GM18505 (cell line): ENCODE measurements at regions not wholly inside any gene's neighbourhood (a gene's known extent, or its start where the extent isn't known, plus 50 kb on each side); places are given as distances from the start of the nearest gene placed in this dataset.
"Not testable (repeated sequence)": the region's sequence is repeated elsewhere in the genome, so short reads cannot be mapped to it uniquely, and the experiment has no call there.

Experiments
- ATAC-seq: cut with Tn5 transposase; IDR thresholded peaks from one replicate; pipeline ENCODE4 v1.9.1; 2021; ENCODE audit not compliant: unreplicated experiment
- POLR2A ChIP-seq: IDR thresholded peaks from 4 replicates; pipeline ENCODE4 v1.6.1; 2011; ENCODE audit warnings: borderline replicate concordance; ENCODE audit not compliant: insufficient read depth, insufficient read length; ENCODE audit errors: extremely low read depth

GRCh38 chrX:138964501-138964900 lies 253.0 kb upstream of the FGF13 start:
- no peak for ATAC-seq

GRCh38 chrX:138962419-138962818 lies 250.9 kb upstream of the FGF13 start:
- not testable (repeated sequence) for ATAC-seq

More at GRCh38 chrX:138964501-138964900, 253.0 kb upstream of the FGF13 start:
- no peak for TF ChIP-seq POLR2A

GRCh38 chrX:138954976-138955375 lies 243.5 kb upstream of the FGF13 start:
- TF ChIP-seq POLR2A: no peak

DNA sequence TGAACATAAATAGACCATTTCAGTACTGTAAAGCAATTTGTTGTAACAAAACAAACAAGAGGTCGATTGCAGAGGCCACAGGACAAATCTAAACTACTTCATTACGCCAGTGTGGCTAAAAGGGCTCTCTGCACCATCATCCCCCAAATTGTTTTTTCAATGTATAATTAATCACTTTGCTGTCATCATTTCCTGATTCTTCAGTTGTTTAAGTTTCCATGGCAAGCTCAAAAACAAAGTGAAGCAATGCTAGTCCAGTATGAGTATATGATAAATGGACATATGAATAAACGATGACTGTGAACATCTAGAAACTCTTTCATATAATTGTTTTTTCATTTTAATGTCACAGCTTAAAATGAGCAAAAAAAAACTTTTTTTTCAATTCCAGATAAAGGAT lies 235.4 kb upstream of the FGF13 start:
- ATAC-seq: no peak
- TF ChIP-seq POLR2A: no peak

More at GRCh38 chrX:138954976-138955375, 243.5 kb upstream of the FGF13 start:
- ATAC-seq: no peak

- ATAC-seq: no peak
- TF ChIP-seq POLR2A: no peak
Measured at GRCh38 chrX:138945219-138945618, 233.7 kb upstream of the FGF13 start.

- no peak for TF ChIP-seq POLR2A
- no peak for ATAC-seq
Measured at GRCh38 chrX:138939038-138939437, 227.5 kb upstream of the FGF13 start.

DNA sequence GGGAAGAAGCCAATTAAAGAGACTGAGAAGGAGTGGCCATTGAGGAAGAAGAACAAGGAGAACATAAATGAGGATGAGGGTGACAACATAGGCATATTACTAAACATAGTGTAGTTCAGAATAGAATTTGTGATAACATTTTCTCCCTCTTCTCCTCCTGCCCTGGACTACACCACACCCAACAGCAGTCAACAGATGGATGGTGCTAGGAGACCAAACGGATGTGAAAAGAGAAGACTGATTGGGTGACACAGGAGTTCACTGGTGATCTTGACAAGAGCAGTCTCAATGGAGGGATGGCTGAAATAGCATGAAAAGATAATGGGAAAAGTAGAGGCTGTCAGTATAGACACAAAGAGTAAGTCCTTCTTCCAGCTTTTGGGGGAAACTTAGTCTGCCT lies 226.5 kb upstream of the FGF13 start:
- no peak for TF ChIP-seq POLR2A
- ATAC-seq: no peak

- ATAC-seq: no peak
- TF ChIP-seq POLR2A: no peak
Measured at GRCh38 chrX:138931212-138931611, 219.7 kb upstream of the FGF13 start.

DNA sequence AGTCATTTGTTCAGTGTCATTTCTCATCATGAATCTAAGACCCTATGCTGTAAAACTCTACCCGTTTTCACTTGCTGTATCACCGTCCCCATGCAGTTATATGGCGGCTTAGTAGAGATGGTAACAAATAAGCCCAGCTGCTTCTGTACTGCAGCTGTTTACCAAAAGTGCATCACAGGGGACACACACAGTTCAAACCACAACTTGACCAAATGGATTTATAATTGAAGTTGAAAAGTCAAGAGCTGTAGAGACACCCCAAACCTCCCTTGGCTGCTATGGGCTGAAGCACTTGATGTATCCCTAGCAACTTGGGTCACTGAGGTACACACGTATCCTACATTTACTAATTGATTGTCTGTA lies 219.0 kb upstream of the FGF13 start:
- ATAC-seq: no peak
- TF ChIP-seq POLR2A: no peak

DNA sequence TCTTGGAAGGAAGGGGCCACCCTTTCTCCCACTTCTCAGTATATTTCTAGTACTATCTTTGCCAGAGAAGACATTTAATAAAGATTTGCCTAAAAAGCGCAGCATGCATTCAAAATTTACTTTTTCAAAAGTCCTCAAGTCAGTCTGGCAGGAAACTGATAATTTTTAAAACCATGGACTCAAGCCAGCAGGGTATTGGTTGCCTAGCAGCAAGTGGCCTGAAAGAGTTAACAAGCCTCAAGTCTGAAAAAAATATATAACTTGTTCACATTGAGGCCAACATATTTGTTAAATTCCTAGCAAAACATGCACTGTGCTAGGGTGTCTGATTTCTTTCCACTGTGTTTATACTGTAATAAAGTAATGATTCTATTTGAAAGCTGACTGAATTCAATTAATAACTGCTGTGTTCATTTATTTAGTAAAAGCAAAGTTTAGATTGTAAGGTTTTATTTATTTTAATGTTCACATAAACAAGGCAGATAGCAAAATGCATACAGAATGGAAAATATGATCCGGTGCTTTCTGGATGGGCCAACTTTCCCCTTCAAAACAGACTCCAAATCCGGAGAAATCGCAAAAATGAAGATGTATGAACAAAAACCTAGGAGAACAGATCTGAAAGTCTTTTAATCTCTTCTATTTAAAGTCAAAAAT lies 218.5 kb upstream of the FGF13 start:
- no peak for ATAC-seq
- TF ChIP-seq POLR2A: no peak

- ATAC-seq: no peak
- no peak for TF ChIP-seq POLR2A
Measured at GRCh38 chrX:138928737-138929459, 217.4 kb upstream of the FGF13 start.

GRCh38 chrX:138925330-138925729 lies 213.8 kb upstream of the FGF13 start:
- no peak for ATAC-seq

DNA sequence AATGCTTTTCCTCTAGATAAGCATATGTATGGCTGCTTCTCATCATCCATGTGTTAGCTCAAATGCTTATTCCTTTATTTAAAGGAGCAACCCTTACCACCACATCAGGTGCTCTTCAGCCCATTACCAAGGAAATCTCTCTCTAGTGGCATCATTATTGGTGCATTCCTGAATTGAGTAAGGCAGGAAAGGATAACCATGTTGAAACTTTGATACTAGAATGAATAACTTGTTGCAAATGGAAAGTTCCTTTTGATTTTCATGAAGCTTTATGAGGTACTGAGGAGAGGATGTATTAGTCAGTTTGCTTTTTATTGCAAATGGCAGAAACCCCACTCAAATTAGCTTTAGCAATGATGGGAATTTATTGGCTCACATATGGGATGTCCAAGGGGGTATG lies 212.3 kb upstream of the FGF13 start:
- no peak for TF ChIP-seq POLR2A
- no peak for ATAC-seq

More at GRCh38 chrX:138925330-138925729, 213.8 kb upstream of the FGF13 start:
- TF ChIP-seq POLR2A: no peak

- no peak for TF ChIP-seq POLR2A
- ATAC-seq: no peak
Measured at GRCh38 chrX:138921031-138921430, 209.5 kb upstream of the FGF13 start.

DNA sequence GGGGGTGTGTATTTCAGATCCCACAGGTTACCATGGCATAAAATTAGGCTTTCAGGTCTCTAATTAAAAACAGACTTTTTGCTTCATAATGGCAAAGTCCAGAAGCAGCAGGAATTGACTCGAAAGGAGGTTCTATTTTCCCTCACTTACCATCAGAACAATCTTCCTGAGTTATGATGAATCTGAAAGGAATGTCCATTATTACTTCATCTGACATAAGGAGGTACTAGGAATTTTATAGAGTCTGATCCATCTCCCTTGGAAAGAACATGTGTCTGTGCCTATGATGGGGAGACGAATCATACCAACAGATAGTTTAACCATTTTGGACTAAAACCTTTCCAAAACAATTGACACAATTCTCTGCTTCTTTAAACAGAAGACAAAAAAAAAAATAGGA lies 206.3 kb upstream of the FGF13 start:
- TF ChIP-seq POLR2A: no peak
- ATAC-seq: no peak

GRCh38 chrX:138914767-138915166 lies 203.2 kb upstream of the FGF13 start:
- no peak for ATAC-seq
- no peak for TF ChIP-seq POLR2A
